ENCODE measurements at regions not wholly inside any gene's neighbourhood (a gene's known extent, or its start where the extent isn't known, plus 50 kb on each side); places are given as distances from the start of the nearest gene placed in this dataset.
"Not testable (repeated sequence)": the region's sequence is repeated elsewhere in the genome, so short reads cannot be mapped to it uniquely, and the experiment has no call there.

DNA sequence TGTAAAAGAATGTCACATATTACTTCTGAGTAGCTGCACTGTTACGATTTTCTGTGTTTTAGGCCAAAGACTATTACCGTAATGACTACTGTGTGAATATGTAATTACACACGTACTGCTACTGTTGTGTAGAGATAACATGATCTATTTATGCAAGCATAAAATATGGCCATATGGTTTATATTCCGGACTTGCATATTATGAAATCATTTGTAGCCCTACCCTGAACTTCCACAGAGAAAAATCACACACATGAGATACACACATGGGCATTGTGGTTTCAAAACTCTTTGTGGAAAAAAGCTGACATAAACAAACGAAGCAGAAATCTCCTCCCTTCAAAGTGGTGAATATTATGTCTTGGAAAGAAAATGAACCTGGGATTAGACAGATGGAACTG lies 373.0 kb upstream of the ADAMTS5 start:
- no peak for DNase-seq
- Mint-ChIP-seq H3K4me1 (no peaks in the 10 kb centered on the region), H3K27ac (no peak overlapping the region), H3K4me3 (no peak overlapping the region), H3K27me3 (ENCODE audit: low read depth, poor library complexity) (no peaks in the 10 kb centered on the region), H3K36me3 (ENCODE audit: low read depth) (no peaks in the 10 kb centered on the region), H3K9me3 (no peaks in the 10 kb centered on the region)
- TF ChIP-seq, protein P1, sequence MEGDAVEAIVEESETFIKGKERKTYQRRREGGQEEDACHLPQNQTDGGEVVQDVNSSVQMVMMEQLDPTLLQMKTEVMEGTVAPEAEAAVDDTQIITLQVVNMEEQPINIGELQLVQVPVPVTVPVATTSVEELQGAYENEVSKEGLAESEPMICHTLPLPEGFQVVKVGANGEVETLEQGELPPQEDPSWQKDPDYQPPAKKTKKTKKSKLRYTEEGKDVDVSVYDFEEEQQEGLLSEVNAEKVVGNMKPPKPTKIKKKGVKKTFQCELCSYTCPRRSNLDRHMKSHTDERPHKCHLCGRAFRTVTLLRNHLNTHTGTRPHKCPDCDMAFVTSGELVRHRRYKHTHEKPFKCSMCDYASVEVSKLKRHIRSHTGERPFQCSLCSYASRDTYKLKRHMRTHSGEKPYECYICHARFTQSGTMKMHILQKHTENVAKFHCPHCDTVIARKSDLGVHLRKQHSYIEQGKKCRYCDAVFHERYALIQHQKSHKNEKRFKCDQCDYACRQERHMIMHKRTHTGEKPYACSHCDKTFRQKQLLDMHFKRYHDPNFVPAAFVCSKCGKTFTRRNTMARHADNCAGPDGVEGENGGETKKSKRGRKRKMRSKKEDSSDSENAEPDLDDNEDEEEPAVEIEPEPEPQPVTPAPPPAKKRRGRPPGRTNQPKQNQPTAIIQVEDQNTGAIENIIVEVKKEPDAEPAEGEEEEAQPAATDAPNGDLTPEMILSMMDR (IDR thresholded peaks at IDR 0.05) = no peak

DNA sequence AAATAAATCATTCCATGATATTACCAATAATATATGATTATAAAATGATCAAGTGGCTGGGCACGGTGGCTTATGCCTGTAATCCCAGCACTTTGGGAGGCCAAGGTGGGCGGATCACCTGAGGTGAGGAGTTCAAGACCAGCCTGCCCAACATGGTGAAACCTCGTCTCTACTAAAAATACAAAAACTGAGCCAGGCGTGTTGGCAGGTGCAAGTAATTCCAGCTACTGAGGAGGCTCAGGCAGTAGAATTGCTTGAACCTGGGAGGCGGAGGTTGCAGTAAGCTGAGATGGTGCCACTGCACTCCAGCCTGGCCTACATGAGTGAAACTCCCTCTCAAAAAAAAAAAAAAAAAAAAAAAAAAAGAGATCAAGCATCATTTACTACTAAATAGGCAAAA lies 371.1 kb upstream of the ADAMTS5 start:
- not testable (repeated sequence) for H3K9me3 Mint-ChIP-seq; H3K4me3 Mint-ChIP-seq; H3K4me1 Mint-ChIP-seq; H3K36me3 Mint-ChIP-seq (ENCODE audit: low read depth); H3K27me3 Mint-ChIP-seq (ENCODE audit: low read depth, poor library complexity); DNase-seq; H3K27ac Mint-ChIP-seq

DNA sequence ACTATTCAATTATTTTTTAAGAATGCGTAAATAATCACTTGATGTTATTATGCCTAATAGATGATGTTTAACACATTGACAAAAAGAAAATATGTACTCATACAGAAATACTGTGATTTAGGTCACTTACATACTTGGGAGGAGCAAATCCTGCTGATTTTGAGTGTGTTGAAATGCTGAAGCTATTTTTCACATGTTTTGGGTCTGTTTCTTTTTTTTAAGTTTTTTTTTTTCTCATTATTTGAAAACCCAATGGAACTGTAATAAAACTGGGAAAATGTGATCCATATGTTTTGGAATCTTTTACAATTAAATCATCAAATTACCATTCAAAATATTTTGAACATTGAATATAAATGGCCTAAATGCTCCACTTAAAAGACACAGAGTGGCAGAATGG lies 366.2 kb upstream of the ADAMTS5 start:
- Mint-ChIP-seq H3K9me3 (peaks cover 9% of the 10 kb centered on the region), H3K36me3 (ENCODE audit: low read depth) (no peaks in the 10 kb centered on the region), H3K4me1 (no peaks in the 10 kb centered on the region), H3K27me3 (ENCODE audit: low read depth, poor library complexity) (peaks cover 3% of the 10 kb centered on the region), H3K4me3 (no peak overlapping the region), H3K27ac (no peak overlapping the region)
- TF ChIP-seq, protein P1 (IDR thresholded peaks at IDR 0.05) = no peak
- no peak for DNase-seq

DNA sequence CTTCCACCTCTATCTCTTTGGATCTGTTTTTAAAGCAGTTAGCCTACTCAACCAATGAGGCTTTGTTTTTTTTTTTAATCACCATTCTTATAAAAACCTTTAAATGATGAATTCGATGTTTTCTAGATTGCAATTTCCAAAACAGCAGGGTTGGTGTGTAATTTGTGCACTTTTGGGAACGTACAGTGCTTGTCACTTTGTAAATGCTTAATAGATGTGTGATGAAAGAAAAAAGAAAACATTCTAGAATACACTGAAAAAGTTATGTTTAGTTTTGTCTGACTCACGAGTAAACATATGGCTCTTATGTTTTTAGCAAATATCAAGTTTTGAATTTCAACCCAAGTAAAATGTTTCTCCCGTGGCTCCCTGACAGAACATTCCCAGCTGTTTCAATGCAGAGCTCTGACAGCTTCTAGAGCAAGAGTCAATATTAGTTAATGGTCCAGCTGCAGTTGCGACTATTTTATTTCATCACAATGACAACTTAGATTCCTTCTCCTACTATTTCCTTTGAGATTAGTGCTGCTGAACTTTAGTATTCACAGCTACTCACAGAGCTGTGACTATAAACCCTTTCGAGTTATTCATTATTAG lies 362.5 kb upstream of the ADAMTS5 start:
- peaks cover 3% of the 10 kb centered on the region for H3K27me3 Mint-ChIP-seq (ENCODE audit: low read depth, poor library complexity)
- H3K9me3 Mint-ChIP-seq = peaks cover 8% of the 10 kb centered on the region
- TF ChIP-seq, protein P1 (IDR thresholded peaks at IDR 0.05) = no peak
- H3K4me1 Mint-ChIP-seq = no peaks in the 10 kb centered on the region
- H3K27ac Mint-ChIP-seq = no peak overlapping the region
- H3K4me3 Mint-ChIP-seq = no peak overlapping the region
- DNase-seq = no peak
- no peaks in the 10 kb centered on the region for H3K36me3 Mint-ChIP-seq (ENCODE audit: low read depth)

DNA sequence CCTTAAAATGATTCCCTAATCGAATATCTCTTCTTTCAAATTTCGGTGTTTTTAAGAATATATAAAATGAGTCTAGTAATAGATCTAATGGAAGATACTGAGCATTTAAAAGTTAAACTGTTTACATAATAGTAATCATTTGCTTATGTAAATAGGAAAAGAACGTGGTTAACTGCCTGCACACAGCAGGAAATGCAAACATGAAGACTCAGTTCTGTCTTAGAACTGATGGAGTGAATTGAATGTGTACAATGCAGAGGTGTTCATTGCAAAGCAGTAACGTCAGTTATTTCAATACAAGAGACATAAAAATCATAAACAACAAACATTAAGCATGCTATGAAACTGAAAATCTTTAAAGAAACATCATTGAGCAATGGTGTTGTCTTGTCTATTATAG lies 359.4 kb upstream of the ADAMTS5 start:
- Mint-ChIP-seq H3K9me3 (no peaks in the 10 kb centered on the region), H3K4me3 (no peak overlapping the region), H3K4me1 (no peaks in the 10 kb centered on the region), H3K36me3 (ENCODE audit: low read depth) (no peaks in the 10 kb centered on the region), H3K27me3 (ENCODE audit: low read depth, poor library complexity) (peaks cover 3% of the 10 kb centered on the region), H3K27ac (no peak overlapping the region)
- TF ChIP-seq, protein P1 (IDR thresholded peaks at IDR 0.05) = no peak
- DNase-seq = no peak

DNA sequence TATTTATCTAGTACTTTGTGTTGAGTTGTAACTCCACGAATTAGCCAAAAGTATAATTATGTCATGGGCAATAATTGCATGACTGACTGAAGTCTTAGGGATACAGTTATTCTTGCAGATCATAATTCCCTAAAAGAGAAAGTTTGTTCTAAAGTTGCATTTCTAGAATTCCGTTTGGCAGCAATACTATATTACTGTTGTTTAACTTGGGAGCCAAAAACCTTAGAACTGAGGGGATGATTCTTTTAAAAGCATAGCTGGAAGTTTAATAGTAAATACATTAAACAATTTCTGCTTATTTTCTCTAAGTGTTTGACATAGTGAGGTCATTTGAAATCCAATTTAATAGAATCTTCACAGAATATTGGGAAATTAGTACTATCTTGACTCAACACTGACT lies 356.4 kb upstream of the ADAMTS5 start:
- Mint-ChIP-seq H3K9me3 (no peaks in the 10 kb centered on the region), H3K4me1 (no peaks in the 10 kb centered on the region)

More for the DNA sequence above, 356.4 kb upstream of the ADAMTS5 start:
- TF ChIP-seq, protein P1 (IDR thresholded peaks at IDR 0.05) = no peak
- Mint-ChIP-seq H3K27me3 (ENCODE audit: low read depth, poor library complexity) (no peaks in the 10 kb centered on the region), H3K4me3 (no peak overlapping the region), H3K36me3 (ENCODE audit: low read depth) (no peaks in the 10 kb centered on the region), H3K27ac (no peak overlapping the region)
- no peak for DNase-seq

Data from nephron progenitor cell (in vitro differentiated cells).